ENCODE measurements at regions not wholly inside any gene's neighbourhood (a gene's known extent, or its start where the extent isn't known, plus 50 kb on each side); places are given as distances from the start of the nearest gene placed in this dataset.

GRCh38 chr9:81224166-81225081, 464.9 kb downstream of the TLE1 start (continued):
- TF ChIP-seq FOXK2 (IDR thresholded peaks at IDR 0.05) (no peak), USF2 (IDR thresholded peaks at IDR 0.05; ENCODE audit: borderline replicate concordance, low read depth, low read length) (no peak), TAF1 (IDR thresholded peaks at IDR 0.05; ENCODE audit: borderline replicate concordance, low read depth, low read length) (no peak)

- intact Hi-C loops (cut with micrococcal nuclease; ENCODE audit: unreplicated experiment) (no loop called here), in situ Hi-C loops (cut with MboI) (no loop called here)
- RAD21 ChIA-PET (ENCODE audit: unreplicated experiment): no interaction called here
- CTCF ChIA-PET: no interaction called here
- Histone ChIP-seq H3K9me3 (replicated peaks; ENCODE audit: control insufficient read depth, insufficient read depth, low read length) (no peaks in the 10 kb centered on the region), H2AFZ (ENCODE audit: control insufficient read depth, low read depth, low read length) (no peak overlapping the region), H3K4me2 (ENCODE audit: control insufficient read depth, insufficient read depth) (no peak overlapping the region), H3K4me3 (no peak overlapping the region), H3K36me3 (ENCODE audit: control insufficient read depth in 2 of 2, insufficient read depth in 2 of 2, low read length in 1 of 2) (no peaks in the 10 kb centered on the region), H4K20me1 (ENCODE audit: control insufficient read depth, insufficient read depth) (no peaks in the 10 kb centered on the region), H3K79me2 (ENCODE audit: control insufficient read depth, insufficient read depth, low read length) (no peaks in the 10 kb centered on the region), H3K9ac (ENCODE audit: control insufficient read depth, insufficient read depth, low read length) (no peak overlapping the region), H3K27me3 (replicated peaks in 1 of 2; ENCODE audit: control insufficient read depth in 2 of 2, insufficient read depth in 2 of 2, low read length in 1 of 2) (no peaks in the 10 kb centered on the region), H3K4me1 (ENCODE audit: control insufficient read depth, insufficient read depth, low read length) (no peaks in the 10 kb centered on the region), H3K27ac (ENCODE audit: control insufficient read depth, insufficient read depth) (no peak overlapping the region)
- no peak for ATAC-seq
- POLR2A ChIA-PET: no interaction called here
- BruUV-seq (replicated peaks): no TSS peak
- SMC1A ChIA-PET (ENCODE audit: uncharacterized antibody, unreplicated experiment): interaction anchor here (0.7 to 1.0 kb wide), 3 partner anchors 10 to 1622 kb away, joined by 3 to 4 read pairs (median 3); no protein-coding TSS in a partner anchor
- no peak for FAIRE-seq
- WGBS (ENCODE audit: insufficient coverage, insufficient replicate concordance, low lambda C conversion rate, missing lambda C conversion rate): 50% methylated on average over 1 of the region's 1 CpG
- no peak for DNase-seq (ENCODE audit: low read depth, low spot score)
- TF ChIP-seq GATAD2B (conservative IDR thresholded peaks at IDR 0.05; ENCODE audit: low read depth) (no peak), ZNF207 (IDR thresholded peaks at IDR 0.05; ENCODE audit: borderline replicate concordance) (no peak), RBBP5 (conservative IDR thresholded peaks at IDR 0.05) (no peak), PRDM15 (CRISPR knock-in tag; IDR thresholded peaks at IDR 0.05) (no peak), RAD21 (IDR thresholded peaks at IDR 0.05; ENCODE audit: insufficient read depth, low read depth, low read length) (no peak), PAX5 (IDR thresholded peaks at IDR 0.05; ENCODE audit: borderline replicate concordance, low read depth, low read length) (no peak), POU2F2 (IDR thresholded peaks at IDR 0.05; ENCODE audit: borderline replicate concordance, low read depth, low read length) (no peak), ZBTB11 (CRISPR knock-in tag; IDR thresholded peaks at IDR 0.05) (no peak), ATF2 (IDR thresholded peaks at IDR 0.05; ENCODE audit: low read length) (no peak), FOXK2 (IDR thresholded peaks at IDR 0.05) (no peak)
Measured at GRCh38 chr9:81214975-81215374, 474.4 kb downstream of the TLE1 start.

Data from GM12878 (cell line).